SK-MEL-5 (cell line): ENCODE measurements at regions not wholly inside any gene's neighbourhood (a gene's known extent, or its start where the extent isn't known, plus 50 kb on each side); places are given as distances from the start of the nearest gene placed in this dataset.
A peak's percentile ranks its signal among the peaks of the same experiment; 100 is the strongest.

ENCODE experiments used
- DNase-seq: peaks from one replicate; pipeline ENCODE4 v3.0.0-alpha.2; 2016; ENCODE audit warnings: low read depth, low spot score
- in situ Hi-C: cut with HindIII; loops from 2 replicates; pipeline ENCODE4 v1.10.0; 2016; ENCODE audit warnings: low sequenced_read_pairs, high pct_unique_total_duplicates, low pct_unique_long_range_greater_than_20kb

DNA sequence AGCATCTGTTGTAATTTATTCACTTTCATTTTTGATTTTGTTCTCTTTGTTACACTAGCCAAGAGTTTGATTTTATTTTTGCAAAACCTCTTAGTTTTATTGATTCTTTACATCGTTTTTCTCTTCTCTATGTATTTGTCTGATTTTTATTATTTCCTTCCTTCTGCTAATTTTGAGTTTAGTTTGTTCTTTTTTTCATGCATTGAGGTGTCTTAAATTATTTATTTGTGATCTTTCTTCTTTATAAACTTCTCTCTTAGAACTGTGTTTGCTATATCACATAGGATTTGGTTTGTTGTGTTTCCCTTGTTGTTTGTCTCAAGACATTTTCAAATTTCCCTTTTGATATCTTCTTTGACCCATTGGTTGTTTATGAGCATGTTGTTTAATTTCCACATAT is 51.7 kb upstream of the NFKBIA start:
- in situ Hi-C loops: no loop called here
- no peak for DNase-seq

GRCh38 chr14:35458442-35458841 is 53.9 kb upstream of the NFKBIA start:
- DNase-seq: no peak
- in situ Hi-C loops: no loop called here

DNA sequence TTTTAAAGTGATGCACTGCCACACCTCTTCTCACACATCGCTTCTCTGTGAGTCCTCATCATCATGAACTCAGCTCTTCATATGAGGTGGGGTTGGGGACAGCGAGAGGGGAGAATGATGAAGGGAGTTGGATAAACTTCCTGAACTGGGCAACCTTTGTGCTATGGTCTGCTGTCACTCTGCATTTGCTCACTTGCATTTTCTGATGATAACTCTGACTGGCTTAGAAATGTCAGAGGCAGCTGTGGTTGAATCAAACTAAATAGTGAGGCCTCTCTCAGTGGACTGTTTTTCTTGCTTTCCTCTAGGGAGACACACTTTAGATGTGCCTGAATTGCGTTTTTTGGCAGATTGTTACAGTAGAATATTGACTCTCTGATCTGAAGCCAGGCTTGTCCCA is 55.2 kb upstream of the NFKBIA start:
- DNase-seq: no peak
- in situ Hi-C loops: no loop called here

DNA sequence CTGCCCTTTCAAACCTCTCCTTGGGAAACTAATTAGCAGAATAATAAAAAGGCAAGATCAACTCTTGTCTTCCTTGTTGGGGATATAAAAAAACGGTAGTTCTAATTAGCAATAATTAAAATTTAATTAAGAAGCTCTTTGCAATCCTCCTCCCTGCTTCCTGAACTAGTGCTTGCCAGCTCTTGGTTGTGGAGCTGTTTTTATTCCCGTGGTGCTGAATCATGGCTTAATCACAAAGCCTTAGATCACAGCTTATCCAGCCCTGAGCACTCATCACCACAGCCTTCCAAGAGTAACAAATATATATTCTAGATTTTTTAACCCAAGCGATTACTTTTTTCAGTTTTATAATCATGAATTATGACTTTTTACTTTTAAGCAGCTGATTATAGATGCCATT is 63.2 kb upstream of the INSM2 start:
- peak; percentile 11 for DNase-seq
- in situ Hi-C loops: no loop called here

- in situ Hi-C loops: no loop called here
- DNase-seq: no peak
Observed at GRCh38 chr14:35471803-35472202, 62.2 kb upstream of the INSM2 start.

DNA sequence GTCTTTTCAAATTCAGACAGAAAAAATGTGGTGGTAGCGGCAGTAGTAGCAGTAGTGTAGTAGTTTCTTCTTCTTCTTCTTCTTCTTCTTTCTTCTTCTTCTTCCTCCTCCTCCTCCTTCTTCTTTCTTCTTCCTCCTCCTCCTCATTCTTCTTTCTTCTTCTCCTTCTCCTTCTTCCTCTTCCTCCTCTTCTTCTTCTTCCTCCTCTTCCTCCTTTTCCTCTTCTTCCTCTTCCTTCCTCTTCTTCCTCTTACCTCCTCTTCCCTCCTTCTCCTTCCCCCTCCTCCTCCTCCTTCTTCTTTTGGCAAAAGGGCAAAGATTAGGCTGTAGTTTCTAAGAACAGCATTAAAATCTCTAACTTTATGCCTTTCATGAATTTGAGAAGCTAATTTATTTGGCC is 59.6 kb upstream of the INSM2 start:
- in situ Hi-C loops: no loop called here
- DNase-seq: no peak

DNA sequence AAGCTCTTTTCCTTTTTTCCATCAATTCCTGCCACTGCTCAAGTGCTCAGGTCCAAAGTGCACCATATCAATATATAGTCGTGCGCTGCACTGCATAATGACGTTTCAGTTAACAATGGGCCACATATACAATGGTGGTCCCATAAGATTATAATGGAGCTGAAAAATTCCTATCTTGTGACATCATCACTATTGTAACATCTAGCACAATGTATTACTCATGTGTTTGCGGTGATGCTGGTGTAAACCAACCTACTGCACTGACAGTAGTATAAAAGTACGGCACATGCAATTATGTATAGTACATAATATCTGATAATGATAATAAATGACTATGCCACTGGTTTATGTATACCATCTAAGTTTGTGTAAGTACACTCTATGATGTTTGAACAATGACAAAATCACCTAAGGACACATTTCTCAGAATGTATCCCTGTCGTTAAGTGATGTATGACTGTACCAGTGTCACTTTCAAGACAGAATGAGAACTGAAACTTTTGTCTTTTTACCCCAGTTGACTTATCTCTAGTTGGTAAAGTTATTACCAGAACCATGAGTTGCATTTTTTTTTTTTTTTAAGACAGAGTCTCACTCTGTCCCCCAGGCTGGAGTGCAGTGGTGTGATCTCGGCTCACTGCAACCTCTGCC is 53.7 kb upstream of the INSM2 start:
- DNase-seq: no peak

DNA sequence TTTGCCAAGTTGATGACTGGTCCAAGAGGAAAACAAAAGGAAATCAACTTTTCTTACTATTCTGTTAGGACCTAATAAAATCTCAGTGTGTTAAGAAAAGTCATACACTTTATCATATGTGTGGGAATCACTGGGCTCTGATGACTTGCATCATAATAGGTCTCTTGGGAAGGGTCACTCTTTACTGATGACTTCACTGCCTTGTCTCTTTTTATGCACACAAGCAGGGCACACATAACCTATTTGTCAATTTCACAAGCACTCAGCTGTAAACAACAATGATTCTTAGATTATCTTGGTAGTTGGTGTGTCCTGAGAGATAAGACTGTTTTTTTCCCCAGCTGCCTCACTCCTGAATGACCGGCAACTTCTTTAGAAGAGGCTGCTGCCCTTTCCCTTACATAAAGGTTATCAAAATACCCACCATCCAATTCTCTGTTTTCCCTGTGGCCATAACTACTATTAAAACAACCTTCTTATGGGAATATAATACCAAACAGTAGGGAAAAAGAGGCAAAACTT is 50.9 kb upstream of the INSM2 start:
- DNase-seq: peak; percentile 63
- in situ Hi-C loops: no loop called here

More for the DNA sequence above, 53.7 kb upstream of the INSM2 start:
- in situ Hi-C loops: no loop called here
